ENCODE measurements at regions not wholly inside any gene's neighbourhood (a gene's known extent, or its start where the extent isn't known, plus 50 kb on each side); places are given as distances from the start of the nearest gene placed in this dataset.

- Histone ChIP-seq H3K9me3 (peaks cover 0 to 6% (median 0%) of the 10 kb centered on the region in 11 donors), H3K27me3 (no peaks in the 10 kb centered on the region), H3K27ac (no peak overlapping the region), H3K4me3 (no peak overlapping the region), H3K4me1 (no peaks in the 10 kb centered on the region), H3K36me3 (no peaks in the 10 kb centered on the region)
- ATAC-seq (no peak), DNase-seq (no peak)
- intact Hi-C loops (cut with DNase I) = no loop called here
- TF ChIP-seq CTCF (IDR thresholded peaks at IDR 0.05) = no peak
- 89 to 96% methylated on average over 1 of the region's 1 CpG for WGBS, 2 donors
Measured at GRCh38 chr18:65018184-65018583, 732.6 kb upstream of the CDH7 start.

GRCh38 chr18:65017372-65017760 lies 733.4 kb upstream of the CDH7 start:
- WGBS, 2 donors = 84 to 88% methylated on average over 10 of the region's 10 CpGs
- intact Hi-C loops (cut with DNase I) = no loop called here
- no peak for ATAC-seq

DNA sequence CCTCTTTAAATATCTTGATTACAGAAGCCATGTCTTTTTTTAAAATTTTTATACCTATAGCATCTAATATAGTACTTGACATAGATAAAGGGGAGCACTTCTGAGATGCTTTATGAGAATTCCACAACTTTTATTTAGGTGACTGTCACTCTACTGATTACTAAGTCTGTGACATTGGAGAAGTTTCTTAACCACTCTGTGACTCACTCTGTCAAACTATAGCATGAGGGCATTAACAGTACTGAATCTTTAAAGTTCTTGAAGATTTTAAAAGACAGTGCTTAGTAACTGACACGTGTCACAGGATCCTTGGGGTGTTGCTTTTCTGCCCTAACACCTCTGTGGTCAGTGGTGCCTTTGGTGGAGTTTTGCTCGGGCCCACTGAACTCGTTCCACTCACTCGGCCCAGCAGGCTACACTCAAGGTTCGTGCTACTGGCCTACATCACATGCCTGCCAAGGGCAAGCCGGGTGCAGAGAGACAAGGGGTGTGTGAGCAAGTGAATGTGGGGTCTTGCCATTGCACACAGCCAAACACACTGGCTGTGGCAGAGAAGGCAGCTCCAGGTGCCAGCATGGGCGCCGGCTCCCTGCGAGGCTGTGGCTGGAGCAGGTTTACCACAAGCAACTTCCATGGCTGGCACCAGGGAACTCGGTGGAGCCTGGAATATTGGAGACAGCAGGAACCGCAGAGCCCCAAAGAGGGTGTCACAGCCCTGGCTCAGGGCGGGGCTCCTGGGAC lies 734.0 kb upstream of the CDH7 start:
- intact Hi-C loops (cut with DNase I) = no loop called here
- 84 to 85% methylated on average over 12 of the region's 12 CpGs for WGBS, 2 donors

More at GRCh38 chr18:65017372-65017760, 733.4 kb upstream of the CDH7 start:
- no peaks in the 10 kb centered on the region for H3K4me1 ChIP-seq
- no peak overlapping the region for H3K27ac ChIP-seq
- TF ChIP-seq CTCF (IDR thresholded peaks at IDR 0.05) = no peak
- H3K27me3 ChIP-seq = no peaks in the 10 kb centered on the region
- H3K4me3 ChIP-seq = no peak overlapping the region
- DNase-seq = no peak
- no peaks in the 10 kb centered on the region for H3K36me3 ChIP-seq
- H3K9me3 ChIP-seq = peaks cover 0 to 6% (median 0%) of the 10 kb centered on the region in 11 donors

GRCh38 chr18:64994370-64994769 lies 756.4 kb upstream of the CDH7 start:
- intact Hi-C loops (cut with DNase I) = loop anchor here in 1 of 10 donors (10.0 kb wide), 1 partner anchor 60 kb away; no protein-coding TSS in a partner anchor
- TF ChIP-seq CTCF (IDR thresholded peaks at IDR 0.05) = no peak
- H3K4me1 ChIP-seq = peaks cover 0 to 12% (median 0%) of the 10 kb centered on the region in 9 donors
- no peaks in the 10 kb centered on the region for H3K9me3 ChIP-seq
- H3K36me3 ChIP-seq = no peaks in the 10 kb centered on the region
- peak overlapping the region in 1 of 10 donors; percentile 62 for H3K27ac ChIP-seq
- no peak overlapping the region for H3K4me3 ChIP-seq
- ATAC-seq = no peak
- WGBS, 2 donors = 57 to 66% methylated on average over 1 of the region's 1 CpG
- DNase-seq = no peak
- no peaks in the 10 kb centered on the region for H3K27me3 ChIP-seq

More for the DNA sequence above, 734.0 kb upstream of the CDH7 start:
- Histone ChIP-seq H3K36me3 (no peaks in the 10 kb centered on the region), H3K27me3 (no peaks in the 10 kb centered on the region), H3K4me3 (no peak overlapping the region), H3K9me3 (peaks cover 0 to 6% (median 0%) of the 10 kb centered on the region in 11 donors), H3K27ac (no peak overlapping the region), H3K4me1 (no peaks in the 10 kb centered on the region)
- ATAC-seq (no peak), DNase-seq (no peak)
- no peak for TF ChIP-seq CTCF (IDR thresholded peaks at IDR 0.05)

Measured in heart right ventricle (tissue), 16 donors.